ENCODE measurements at regions not wholly inside any gene's neighbourhood (a gene's known extent, or its start where the extent isn't known, plus 50 kb on each side); places are given as distances from the start of the nearest gene placed in this dataset.

GRCh38 chr18:67583621-67584020 lies 67.1 kb upstream of the DSEL start:
- FAIRE-seq (peak; percentile 99), DNase-seq (ENCODE audit: insufficient read length, low spot score) (no peak)
- no peak for TF ChIP-seq CTCF (IDR thresholded peaks at IDR 0.05; ENCODE audit: insufficient read depth, missing control alignments)

GRCh38 chr18:67582488-67582887 lies 66.0 kb upstream of the DSEL start:
- FAIRE-seq (peak; percentile 95), DNase-seq (ENCODE audit: insufficient read length, low spot score) (no peak)
- TF ChIP-seq CTCF (IDR thresholded peaks at IDR 0.05; ENCODE audit: insufficient read depth, missing control alignments) = no peak

GRCh38 chr18:67581178-67581577 lies 64.7 kb upstream of the DSEL start:
- DNase-seq (ENCODE audit: insufficient read length, low spot score) (no peak), FAIRE-seq (no peak)
- TF ChIP-seq CTCF (IDR thresholded peaks at IDR 0.05; ENCODE audit: insufficient read depth, missing control alignments) = no peak

DNA sequence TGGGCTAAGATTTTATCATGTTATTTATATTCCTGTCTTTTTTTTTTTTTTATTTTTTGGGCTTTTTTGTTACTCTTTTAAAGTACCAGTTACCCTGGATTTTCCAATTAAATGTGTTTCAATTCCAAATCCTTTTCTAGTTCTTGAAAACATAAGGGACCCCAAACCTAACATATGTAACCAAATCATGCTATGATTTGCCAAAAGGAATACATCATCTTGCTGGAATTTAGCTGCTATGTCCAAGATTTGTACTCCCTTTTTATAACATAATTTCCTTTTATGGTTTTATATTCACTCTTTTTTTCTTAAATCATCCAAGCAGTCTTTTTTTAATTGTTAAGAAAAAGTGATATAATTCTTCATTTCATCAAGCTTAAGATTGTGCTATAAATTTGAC lies 60.9 kb upstream of the DSEL start:
- no peak for FAIRE-seq
- TF ChIP-seq CTCF (IDR thresholded peaks at IDR 0.05; ENCODE audit: insufficient read depth, missing control alignments) = no peak
- no peak for DNase-seq (ENCODE audit: insufficient read length, low spot score)

DNA sequence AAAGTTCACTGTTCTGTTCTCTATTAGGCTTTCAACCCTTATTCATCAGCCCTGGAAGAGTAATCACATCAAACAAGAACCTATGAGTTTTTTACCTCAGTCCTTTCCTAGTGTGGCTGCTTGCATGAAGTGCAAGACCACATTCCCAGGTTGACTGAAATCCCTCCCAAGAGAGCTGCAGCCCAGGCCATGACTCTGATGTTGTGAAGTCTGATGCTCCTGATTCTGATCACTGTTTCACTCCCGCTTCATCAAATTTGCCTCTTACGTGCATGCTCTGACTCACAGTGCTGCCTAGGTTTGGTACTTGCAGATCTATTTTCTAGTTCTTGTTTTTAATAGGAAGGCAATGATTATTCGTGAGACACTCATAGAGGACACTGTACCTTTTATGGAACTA lies 58.2 kb upstream of the DSEL start:
- TF ChIP-seq CTCF (IDR thresholded peaks at IDR 0.05; ENCODE audit: insufficient read depth, missing control alignments) = no peak
- no peak for FAIRE-seq
- no peak for DNase-seq (ENCODE audit: insufficient read length, low spot score)

DNA sequence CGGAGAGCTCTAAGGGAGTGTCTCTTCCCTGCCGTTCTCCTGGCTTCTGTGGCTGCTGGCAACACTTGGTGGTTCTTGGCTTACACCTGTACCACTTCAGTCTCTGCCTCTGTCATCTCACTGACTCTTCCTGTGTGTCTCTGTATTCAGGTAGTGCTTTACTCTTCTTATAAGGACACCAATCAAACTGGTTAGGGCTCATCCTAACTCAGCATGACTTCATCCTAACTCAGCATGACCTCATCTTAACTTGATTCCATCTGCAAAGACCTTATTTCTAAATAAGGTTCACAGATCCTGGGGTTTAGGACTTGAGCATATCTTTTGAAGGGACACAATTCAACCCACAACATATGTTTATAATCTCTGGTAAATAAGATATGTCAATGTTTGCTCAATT lies 51.6 kb upstream of the DSEL start:
- FAIRE-seq (peak; percentile 99), DNase-seq (ENCODE audit: insufficient read length, low spot score) (no peak)
- no peak for TF ChIP-seq CTCF (IDR thresholded peaks at IDR 0.05; ENCODE audit: insufficient read depth, missing control alignments)

Measured in D721Med (cell line).